ENCODE measurements at regions not wholly inside any gene's neighbourhood (a gene's known extent, or its start where the extent isn't known, plus 50 kb on each side); places are given as distances from the start of the nearest gene placed in this dataset.

DNA sequence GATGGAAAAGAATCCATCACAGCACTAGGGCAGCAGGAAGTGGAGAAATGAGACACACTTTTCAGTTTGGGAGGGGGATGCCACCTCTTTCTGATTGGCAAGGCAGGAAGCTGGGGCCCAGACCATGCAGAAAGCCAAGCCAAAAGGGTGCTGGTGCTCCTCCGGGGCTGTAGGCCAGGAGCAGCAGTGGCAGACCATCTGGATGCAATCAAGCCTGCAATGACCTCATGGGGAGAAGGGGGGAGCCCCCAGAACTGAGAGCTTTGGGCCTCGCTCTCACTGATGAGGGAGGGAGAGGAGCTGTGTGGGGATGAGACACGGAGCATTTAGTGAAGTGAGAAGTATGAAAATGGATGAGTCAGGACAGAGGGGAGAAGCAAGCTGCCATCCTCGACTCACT lies 141.3 kb upstream of the NALF2 start:
- peak; percentile 51 for DNase-seq

DNA sequence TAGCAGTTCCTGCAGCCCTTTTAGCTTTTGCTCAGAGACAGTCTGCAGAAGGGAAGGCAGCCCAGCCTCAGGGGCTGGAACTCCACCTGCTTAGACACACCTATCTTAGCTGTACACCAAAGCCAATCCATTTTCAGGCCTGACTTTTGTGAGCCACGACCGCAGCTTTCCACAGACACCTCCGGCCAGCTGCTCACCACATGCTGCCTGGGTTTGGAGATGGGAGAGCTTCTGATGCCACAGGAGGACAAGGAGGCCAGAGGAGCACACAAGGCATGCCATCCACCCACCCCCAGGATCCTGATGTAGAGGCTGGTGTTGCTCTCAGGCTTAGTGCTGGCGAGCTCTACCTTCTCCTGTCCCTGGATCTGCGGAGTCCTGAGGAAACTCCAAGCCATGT lies 141.8 kb upstream of the NALF2 start:
- no peak for DNase-seq

DNA sequence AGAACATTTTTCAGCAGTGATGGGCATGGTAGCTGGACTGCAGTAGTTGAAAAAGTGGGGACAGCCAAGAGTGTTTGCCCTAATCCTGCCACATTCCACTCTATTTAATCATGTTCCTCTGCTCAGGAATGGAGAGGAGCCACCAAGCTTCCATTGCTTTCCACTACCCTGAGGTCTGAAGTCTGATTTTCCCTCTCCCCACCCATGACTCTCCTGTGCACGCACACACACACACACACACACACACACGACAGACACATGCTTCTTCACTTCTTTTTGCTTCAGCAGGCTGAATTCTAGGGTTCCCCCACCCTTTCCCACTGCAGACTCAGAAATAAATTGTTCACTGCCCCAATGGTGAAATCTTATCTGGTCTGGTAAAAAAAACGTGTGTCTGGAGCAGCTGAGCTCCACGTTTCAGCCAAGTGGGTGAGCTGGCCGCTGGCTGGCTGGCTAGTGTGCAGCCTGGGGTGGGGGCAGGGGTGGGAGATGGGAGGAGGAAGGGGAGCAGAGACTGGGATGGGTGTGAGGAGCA lies 142.7 kb upstream of the NALF2 start:
- peak; percentile 69 for DNase-seq

DNA sequence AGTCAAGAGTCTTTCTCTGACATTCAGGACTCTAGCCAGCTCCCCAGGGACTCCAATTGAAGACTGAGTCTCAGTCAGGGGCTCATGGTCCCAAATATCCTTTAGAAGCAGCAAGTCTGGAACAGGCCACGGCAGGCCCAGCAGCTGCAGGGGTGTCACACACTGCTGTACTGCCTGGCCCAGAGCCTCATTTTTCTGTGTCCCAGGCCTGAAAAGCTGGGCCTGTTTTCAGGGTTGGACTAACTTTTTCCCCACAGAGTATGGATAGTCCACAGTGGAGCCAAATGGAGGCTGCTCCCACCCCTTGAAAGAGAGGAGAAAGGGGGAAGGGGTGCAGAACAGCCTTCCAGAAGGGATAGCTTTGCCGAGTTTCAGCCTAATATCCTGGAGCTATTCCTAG lies 146.8 kb upstream of the NALF2 start:
- DNase-seq: peak; percentile 52

DNA sequence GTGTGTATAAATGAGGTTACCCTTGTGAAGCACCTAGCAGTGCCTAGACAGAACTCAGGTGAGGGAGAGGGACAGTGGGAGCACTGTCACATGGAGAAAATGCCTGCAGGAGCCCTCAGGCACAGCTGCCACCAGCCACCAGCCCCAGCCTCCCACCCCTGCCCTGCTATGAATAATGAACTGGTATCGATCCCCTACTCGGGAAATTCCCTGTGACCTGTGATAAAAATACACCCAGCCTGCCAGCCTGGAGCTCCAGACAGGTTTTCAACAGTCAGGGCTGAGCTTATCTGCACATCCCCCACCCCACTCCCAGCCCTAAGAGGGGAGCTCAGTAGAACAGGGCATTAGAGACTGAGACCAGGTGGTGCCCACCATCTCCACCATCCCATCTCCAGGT lies 159.6 kb upstream of the PJA1 start:
- DNase-seq: no peak

DNA sequence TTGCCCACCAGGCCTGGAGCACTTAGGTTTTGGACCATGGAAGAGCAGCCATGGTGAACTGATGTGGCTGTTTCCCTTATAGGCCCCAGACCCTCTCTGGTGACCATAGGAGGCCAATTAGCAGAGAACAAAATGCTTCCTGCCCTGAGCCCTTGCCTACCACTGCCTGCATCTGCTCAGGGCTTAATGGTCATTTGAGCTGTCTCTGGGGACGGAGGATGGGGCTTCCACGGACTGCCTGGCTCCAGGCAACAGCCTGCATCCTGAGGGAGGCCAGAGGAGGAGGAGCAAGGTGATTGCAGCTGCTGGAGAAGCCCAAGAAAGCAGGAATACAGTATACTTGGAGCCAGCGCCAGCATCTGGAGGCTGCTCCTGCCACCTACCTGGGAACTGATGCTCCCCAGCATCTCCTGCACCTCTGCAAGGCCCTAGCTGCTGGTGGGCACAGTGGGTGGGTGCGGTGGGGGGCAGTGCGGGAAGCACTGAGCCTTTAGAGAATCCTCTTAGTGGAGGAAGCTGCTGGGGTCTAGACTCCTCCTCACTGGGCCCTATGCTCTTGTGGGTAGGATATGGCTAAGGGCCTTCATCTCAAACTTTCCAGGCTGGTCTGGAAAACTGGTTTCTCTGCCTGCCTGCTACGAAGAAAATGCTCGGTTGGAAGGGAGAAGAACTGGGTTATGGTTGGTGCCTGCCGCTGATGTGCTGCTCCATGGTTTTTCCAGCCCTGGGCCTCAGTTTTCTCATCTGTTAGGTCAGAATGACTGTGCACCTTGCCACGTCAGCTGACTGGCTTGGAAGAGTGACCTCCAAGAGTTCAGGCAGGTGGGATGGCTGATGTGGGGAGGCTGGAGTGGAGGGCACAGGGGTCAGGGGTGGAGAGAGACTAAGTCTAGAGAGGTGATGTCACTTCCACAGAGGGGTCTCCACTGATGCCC lies 158.8 kb upstream of the PJA1 start:
- no peak for DNase-seq

DNA sequence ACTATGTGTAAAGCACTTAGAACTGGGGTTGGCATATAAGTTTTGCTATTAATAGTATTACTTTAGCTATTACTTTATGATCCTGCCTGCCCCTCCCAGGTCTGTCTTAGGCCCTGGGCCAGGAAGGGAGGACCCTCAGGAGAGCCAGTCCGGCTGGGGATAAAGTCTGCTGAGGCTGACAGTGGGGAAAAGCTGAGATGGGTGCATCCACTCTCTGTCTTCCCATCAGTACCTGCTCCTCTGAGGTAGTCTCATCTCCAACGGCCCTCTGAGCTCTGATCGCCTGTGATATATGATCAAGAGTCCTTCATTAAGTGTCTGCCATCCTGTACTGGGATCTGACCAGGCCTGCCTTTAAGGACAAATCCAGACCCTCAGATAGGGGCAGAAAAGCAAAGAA lies 156.5 kb upstream of the PJA1 start:
- DNase-seq: no peak

DNA sequence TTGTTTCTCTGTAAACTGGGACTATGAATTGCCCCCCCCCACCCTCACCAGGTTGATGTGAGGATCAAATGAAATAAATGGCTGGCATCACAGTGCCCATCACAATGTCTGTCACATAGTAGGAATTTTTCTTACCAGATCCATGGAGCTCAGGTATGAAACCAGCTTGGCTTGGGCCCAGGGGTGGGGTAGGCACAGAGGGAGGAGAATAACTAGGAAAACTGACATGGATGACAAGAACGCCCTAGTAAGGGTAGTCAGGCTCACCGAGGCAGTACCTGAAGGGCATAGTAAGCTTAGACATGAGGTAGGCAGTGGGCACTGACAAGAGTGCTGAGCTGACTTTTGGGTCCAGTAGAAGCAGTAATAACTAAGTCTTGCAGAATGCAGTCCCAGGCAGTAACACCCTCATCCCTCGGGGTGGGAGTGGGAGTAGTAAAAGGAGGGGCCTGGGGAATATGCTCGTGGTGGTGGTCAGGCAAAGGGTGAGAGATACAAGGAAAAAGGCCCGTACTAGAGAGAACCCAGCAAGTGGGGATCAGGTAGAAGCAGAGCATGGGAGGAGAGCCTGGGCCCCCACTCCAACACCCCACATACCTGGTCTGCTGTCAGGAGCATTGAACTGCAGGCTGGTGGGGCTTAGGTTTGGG lies 155.9 kb upstream of the PJA1 start:
- DNase-seq: no peak

DNA sequence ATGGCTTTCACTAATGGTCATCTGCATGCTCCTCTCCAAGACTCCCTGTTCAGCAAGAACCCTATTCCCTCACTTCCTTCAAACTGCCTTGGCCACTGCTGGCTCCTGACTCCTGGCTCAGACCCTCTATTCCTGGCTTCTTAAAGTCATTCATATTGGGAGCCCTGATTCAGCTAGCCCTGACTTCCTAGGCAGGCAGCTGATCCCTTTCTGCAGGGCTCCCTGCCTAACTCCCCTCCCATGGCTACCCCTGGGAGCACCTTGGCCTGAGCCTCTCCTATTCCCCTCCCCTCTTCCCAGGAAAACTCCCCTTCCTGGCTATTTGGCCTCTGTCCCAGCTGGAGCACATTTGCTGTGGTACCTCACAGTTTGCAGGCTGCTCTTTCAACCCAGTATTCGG lies 154.9 kb upstream of the PJA1 start:
- no peak for DNase-seq

DNA sequence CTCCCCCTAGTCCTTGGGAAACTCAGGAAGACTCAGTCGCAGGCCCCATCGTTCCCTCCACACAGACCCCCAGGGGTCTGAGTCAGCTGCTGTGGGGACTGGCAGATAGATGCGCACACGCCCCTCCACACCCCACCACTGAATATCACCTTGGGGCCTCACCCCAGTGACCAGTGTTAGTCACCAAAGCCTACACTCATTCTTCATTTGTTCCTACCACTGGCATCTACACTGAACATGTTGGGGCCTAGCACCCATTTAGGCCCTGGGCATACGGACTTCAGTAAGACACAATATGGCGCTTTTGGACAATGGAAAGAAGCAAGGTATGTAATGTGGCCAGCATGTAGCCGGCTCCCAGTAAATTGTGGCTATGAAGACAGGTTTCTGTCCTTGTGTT lies 154.1 kb upstream of the PJA1 start:
- no peak for DNase-seq

DNA sequence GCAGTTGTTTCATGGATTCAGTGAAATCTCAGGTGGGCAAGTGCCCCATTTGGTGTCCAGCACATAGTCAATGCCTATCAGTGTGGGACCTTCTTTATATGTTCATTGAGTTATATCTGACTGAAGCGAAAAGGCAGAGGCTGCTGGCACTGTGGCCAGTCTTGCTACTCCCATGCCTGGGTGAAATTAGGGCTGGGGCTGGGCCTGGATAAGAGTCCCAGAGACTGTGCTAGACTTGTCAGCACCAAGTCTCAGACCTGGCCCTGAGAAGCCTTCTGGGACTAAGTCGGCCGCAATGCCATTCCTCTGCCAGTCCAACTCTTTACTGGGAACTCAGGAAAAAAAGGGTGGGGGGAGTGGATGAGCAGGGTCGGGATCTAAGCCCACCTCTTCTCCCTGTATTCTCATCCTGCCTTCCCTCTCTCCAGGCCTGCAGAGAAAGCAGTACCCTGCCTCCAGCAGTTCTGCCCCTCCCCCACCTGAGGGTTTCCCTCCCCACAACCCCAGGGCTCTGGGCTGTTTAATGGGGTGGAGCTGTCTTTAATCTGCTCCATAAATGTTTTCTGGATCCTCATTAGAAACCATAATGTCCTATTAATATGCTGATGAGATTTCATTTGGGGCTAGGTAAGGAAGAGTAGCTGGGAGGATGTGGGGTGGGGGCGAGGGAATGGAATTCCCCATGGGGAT lies 153.5 kb upstream of the PJA1 start:
- DNase-seq: no peak

DNA sequence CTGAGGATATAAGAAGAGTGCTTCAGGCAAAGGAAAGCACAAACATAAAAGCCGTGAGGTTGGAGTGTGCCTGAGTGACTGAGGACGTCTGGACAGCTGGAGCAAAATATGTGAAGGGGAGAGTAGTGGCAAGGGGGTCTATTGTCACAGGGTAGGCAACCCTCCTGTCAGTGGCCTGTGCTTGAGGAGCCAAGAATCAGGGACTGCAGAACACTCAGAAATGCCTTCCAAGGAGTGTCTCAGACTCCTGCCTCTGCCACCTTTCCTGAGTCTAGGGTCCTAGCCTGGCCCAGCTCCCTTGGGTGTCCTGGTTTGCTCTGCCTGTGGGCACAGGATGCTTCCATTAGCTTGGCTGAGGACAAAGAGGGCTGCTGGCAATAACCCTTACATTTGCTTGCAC lies 152.5 kb upstream of the PJA1 start:
- DNase-seq: no peak

DNA sequence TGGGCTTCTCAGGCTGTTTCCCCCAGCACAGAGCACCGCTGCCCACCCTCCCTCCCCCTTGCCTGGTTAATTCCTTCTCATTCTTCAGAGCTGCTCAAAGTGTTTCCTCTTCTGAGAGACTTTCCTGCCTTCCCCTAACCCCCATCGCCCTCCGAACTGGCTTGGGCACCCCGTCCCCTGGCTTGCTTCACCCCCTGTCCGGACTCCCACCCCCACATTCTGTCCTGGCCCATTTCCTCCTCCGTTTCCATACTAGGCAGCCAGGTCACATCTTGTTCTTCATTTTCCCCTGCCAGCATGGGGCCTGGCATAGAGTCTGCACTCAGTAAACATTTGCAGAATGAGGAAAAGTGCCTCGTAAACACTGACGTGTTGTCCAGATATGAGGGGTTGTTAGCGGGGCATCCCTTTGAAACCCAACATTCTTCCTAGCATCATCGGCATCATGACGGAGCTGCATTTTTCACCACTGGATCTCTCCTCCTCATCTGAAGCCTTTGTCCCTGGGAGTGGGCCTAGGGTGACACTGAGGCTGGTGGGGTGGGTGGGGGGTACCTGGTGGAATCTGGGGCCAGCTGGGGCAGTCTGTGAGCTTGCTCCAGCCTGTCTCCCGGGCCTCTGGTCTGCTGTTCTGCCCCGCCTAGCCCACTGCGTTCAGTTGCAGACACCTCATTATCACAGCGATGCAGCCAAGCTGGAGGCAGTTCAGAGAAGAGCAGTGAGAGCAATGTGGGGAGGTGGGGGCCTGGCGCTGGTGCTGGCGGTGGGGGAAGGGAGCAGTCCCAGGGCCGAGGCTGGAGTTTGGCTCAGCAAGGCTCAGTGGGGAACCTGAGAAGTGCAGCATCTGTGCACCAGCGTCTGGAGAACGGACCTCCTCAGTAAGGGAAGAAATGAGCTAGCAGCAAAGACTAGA lies 149.4 kb upstream of the PJA1 start:
- peak; percentile 67 for DNase-seq

DNA sequence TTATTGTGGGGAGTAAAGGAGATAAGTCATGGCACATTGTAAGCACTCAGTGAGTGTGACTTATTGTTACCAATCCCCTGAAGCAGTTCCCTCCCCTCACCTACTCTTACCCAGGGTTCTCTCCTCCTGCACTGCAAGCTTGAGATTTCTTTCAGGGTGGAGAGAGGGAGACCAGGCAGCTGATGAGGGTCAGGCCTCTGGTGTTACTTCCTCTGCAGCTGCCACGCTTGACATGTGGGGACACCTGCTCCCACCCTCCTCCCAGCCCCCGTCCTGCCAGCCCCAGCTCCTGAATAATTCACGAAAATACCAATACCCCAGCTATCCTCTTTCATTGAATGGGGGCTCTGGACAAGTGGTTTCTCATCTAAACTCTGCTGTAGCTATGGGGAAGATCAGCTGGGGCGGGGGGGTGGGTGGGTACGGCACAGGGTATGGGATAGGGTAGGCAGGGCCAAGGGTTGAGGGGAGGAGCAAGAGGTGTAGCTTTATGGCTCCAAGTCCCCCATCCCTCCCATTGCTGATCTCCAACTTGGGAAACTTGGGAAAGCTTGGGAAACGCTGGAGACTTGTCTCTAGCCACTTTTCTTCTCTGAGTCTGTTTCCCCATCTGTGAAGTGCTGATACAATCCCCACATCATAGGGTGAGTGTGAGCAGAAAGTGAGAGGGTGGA lies 148.5 kb upstream of the PJA1 start:
- no peak for DNase-seq

DNA sequence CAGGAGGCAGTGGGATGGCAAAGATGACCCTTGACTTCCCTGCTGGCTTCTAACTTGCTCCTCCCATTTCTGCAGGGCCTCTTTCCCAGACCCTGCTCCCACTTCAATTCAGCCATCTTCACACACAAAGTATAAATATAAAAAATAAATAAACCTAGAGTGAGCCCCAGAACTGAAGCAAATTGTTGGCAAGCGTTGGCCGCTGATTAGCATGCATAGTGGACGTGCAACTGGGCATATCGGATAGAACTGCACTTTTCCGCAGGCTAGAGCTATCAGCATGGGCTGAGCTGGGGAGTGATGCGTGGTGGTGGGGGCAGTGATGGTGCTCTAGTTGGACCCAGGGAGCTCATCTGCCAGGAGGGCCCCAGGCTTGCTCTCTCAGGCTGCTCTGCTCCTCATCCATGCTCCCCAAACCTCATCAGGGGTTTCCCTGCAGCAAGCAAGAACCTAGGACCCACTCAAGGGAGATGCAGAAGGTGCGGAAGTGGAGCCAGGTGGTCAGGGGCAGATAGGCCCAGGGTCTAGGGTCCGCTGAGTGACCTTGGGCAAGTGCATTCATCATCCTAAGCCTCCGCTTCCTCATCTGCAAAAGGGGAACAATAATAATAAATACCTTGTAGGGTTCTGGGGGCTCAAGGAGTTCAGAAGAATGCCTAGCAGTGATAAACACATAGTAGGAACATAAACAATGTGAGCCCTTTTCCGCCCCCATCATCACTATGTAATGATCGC lies 146.8 kb upstream of the PJA1 start:
- DNase-seq: no peak

DNA sequence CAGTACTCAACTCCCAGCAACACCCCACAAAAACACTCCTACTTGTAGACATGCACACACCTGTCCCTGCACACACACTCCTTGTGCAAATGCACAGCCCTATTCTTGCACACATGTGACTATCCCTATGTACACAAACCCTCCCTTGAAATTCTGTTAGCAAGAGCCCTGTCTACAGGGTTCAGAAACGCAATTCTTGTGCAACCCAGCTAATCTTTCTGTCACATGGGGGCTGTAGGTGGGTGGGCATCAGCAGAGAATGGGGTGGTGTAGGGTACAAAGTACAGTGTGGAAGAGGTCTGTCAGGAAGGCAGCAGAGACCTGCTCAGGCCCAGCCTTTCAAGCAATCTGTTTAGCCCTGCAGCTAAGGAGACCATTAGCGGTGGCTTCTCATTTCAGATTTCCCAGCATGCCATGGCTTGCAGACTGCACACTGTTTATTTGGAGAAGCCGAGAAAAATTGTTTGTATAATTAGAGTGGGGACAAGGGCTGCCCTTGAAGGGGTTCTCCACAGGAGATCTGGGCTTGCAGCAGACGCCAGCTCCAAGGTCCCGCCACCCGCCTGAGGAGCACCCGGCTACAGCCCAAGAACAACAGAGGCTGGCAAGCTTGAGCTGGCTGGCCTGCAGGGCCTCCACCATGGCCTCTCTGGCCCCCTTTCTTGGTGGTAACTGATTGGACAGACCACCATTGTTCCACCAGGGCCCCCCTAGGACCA lies 144.0 kb upstream of the PJA1 start:
- DNase-seq: no peak

DNA sequence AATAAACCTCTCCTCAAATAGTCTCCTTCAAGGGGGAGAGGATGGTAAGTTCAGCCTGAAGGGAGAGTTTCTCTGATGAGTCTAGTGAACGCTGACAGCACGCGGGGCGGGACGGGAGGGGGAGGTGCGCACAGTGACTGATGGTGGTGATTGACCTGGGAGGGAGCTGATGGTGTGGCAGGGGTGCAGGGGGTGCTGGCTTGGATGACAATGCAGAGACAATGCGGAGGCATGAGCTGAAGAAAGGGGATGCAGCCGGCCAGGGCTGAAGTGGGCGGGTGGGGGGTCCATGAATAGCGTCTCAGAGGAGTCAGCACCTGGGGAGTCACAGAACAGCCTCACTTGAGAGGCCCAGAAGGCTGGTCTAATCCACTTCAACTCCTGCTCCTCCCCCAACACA lies 142.5 kb upstream of the PJA1 start:
- no peak for DNase-seq

DNA sequence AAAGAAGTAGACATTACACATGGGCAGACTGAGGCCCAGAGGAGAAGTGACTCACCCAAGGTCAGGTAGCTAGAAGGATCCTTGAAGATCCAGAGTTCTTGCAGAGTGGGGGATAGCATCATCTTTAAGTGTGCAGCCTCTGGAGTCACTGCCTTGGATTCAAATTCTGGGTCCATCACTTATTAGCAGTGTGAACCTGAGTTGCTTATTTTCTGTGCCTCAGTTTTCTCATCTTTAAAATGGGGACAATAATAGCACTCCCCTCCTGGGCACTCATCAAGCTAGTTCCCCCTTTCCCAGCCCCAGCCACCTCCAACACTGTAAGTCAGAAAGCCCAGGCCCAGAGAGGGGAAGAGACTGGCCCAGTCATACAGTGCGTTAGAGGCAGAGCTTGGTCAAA lies 141.8 kb upstream of the PJA1 start:
- DNase-seq: no peak

DNA sequence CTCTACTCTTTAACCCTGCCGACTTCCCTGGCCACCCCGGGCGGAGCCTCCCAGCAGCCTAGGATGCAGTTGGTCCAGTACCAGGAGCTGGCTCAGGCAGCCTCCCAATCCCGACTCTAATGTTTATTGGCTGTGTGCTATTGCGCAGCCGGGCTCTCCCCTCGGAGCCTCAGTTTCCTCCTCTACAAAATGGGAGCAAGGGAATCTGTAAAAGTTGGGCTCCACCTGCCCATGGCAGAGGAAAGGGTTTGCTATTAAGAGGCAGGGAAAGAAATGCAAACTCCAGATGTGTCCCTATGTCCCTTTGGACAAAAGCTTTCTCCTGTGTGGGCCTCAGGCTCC lies 140.8 kb upstream of the PJA1 start:
- DNase-seq: no peak

DNA sequence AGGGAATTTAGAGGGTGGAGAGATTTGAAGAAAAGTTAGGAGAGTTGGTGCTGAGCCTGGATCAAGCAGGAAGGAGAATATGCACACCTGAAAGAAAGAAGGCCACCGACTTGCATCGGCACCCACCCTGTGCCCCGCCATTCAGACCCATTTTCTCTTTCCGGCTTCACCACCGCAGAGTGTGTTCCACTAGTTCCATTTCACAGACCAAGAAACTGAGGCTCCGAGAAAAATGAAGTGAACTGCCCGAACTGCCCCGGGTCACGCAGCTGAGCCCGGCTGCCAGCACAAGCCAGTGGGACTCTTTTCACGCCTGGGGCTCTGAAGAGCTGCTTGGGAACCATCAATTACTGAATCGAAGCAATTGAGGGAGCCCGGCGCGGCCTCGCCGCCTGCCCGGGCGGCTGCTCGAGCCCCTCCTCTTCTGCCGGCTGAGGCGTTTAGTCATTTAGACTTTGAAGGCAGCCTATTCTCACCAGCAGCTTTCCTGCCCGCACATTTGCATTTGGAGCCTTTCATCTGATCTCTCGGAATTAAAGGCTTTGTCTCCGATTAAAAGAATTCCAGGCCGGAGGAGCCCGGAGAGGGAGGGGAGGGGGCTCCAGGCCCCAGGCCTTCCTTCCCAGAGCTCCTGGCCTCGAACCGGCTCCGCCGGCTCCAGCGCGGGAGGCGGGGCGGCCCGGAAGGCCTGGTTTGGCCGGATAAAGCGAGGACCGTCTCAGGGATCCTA lies 140.2 kb upstream of the PJA1 start:
- no peak for DNase-seq
